Keratinocyte (primary cell): ENCODE measurements at regions not wholly inside any gene's neighbourhood (a gene's known extent, or its start where the extent isn't known, plus 50 kb on each side); places are given as distances from the start of the nearest gene placed in this dataset.

Experiments
- DNase-seq: peaks from one replicate; pipeline ENCODE4 v3.0.0-alpha.2; 2011; ENCODE audit warnings: low read depth, missing footprints, low spot score
- FAIRE-seq: peaks from 2 replicates; lab custom pipeline; 2011; peaks lifted over from hg19 to GRCh38; lab: Jason Lieb, UNC
- H2AFZ ChIP-seq: 2 replicates; pipeline ENCODE4 v1.6.0; 2012; ENCODE audit warnings: low read length, control low read depth, inconsistent platforms; ENCODE audit not compliant: control insufficient read depth
- H3K27ac ChIP-seq: 2 replicates; pipeline ENCODE4 v1.5.1; 2011; ENCODE audit warnings: low read length; ENCODE audit not compliant: control insufficient read depth, insufficient read depth
- H3K27me3 ChIP-seq: 3 replicates; pipeline ENCODE4 v1.6.0; 2011; ENCODE audit warnings: low read length; ENCODE audit not compliant: control insufficient read depth, insufficient read depth; ENCODE audit errors: extremely low read depth
- H3K36me3 ChIP-seq, 2 experiments: 2 replicates in 1 of 2; 3 replicates in 1 of 2; pipeline ENCODE4 v1.5.1; 2011; ENCODE audit warnings: low read length in 2 of 2, mild to moderate bottlenecking in 1 of 2; ENCODE audit not compliant: control insufficient read depth in 2 of 2, insufficient read depth in 2 of 2; ENCODE audit errors: extremely low read depth in 1 of 2
- H3K4me1 ChIP-seq: 3 replicates; pipeline ENCODE4 v1.5.1; 2011; ENCODE audit warnings: low read length; ENCODE audit not compliant: control insufficient read depth, insufficient read depth; ENCODE audit errors: extremely low read depth
- H3K4me2 ChIP-seq: 3 replicates; pipeline ENCODE4 v1.6.0; 2011; ENCODE audit warnings: low read depth, low read length; ENCODE audit not compliant: control insufficient read depth, insufficient read depth; ENCODE audit errors: extremely low read depth
- H3K4me3 ChIP-seq, 3 experiments: fragments of 200-600 bp in 1 of 3; sonication (generic) in 1 of 3; 2 replicates in 2 of 3; 3 replicates in 1 of 3; pipeline ENCODE4 v1.5.1; 2011 to 2016; ENCODE audit warnings: low read length in 3 of 3, mild to moderate bottlenecking in 3 of 3, control low read depth in 2 of 3, inconsistent platforms in 1 of 3, low read depth in 1 of 3, mixed read lengths in 1 of 3, mixed run types in 1 of 3, moderate library complexity in 1 of 3; ENCODE audit not compliant: control insufficient read depth in 2 of 3, insufficient read depth in 2 of 3; ENCODE audit errors: extremely low read depth in 1 of 3
- H3K79me2 ChIP-seq: 2 replicates; pipeline ENCODE4 v1.6.0; 2012; ENCODE audit warnings: low read length; ENCODE audit not compliant: control insufficient read depth, insufficient read depth
- H3K9ac ChIP-seq: 3 replicates; pipeline ENCODE4 v1.6.0; 2011; ENCODE audit warnings: low read length; ENCODE audit not compliant: control insufficient read depth, insufficient read depth; ENCODE audit errors: extremely low read depth
- H3K9me1 ChIP-seq: 3 replicates; pipeline ENCODE4 v1.6.0; 2011; ENCODE audit warnings: low read length; ENCODE audit not compliant: control insufficient read depth, insufficient read depth; ENCODE audit errors: extremely low read depth
- H3K9me3 ChIP-seq: 2 replicates; pipeline ENCODE4 v1.5.1; 2012; ENCODE audit warnings: low read depth, low read length; ENCODE audit not compliant: control insufficient read depth
- H4K20me1 ChIP-seq: 3 replicates; pipeline ENCODE4 v1.6.0; 2011; ENCODE audit warnings: low read length; ENCODE audit not compliant: control insufficient read depth, insufficient read depth; ENCODE audit errors: extremely low read depth
- CTCF ChIP-seq, 3 experiments: IDR thresholded peaks in 1 of 3; conservative IDR thresholded peaks in 1 of 3; optimal IDR thresholded peaks in 1 of 3; 2 replicates in 2 of 3; 3 replicates in 1 of 3; pipeline versions ENCODE3 to v1.5.1; 2011; ENCODE audit warnings: low read length in 3 of 3, mild to moderate bottlenecking in 3 of 3, moderate library complexity in 2 of 3, control low read depth in 1 of 3, inconsistent platforms in 1 of 3; ENCODE audit not compliant: insufficient read depth in 2 of 3; ENCODE audit errors: extremely low read depth in 1 of 3
- EZH2 ChIP-seq: IDR thresholded peaks from one replicate; pipeline ENCODE4 v1.6.1; 2012; ENCODE audit warnings: inconsistent platforms, mild to moderate bottlenecking, low read length, moderate library complexity
- dilution Hi-C: fragments of 300-500 bp; cut with MboI; formaldehyde crosslinking; loops from one replicate; pipeline ENCODE4 v1.7.0; 2020; ENCODE audit warnings: low sequenced_read_pairs; ENCODE audit not compliant: extremely low pct_ligation_motif_present

- FAIRE-seq = no peak
- dilution Hi-C loops = no loop called here
- Histone ChIP-seq H4K20me1 (no peaks in the 10 kb centered on the region), H3K4me3 (no peak overlapping the region), H3K36me3 (no peaks in the 10 kb centered on the region), H3K27me3 (no peaks in the 10 kb centered on the region), H3K9me1 (no peaks in the 10 kb centered on the region), H2AFZ (no peak overlapping the region), H3K9me3 (no peaks in the 10 kb centered on the region), H3K4me2 (no peak overlapping the region), H3K9ac (no peak overlapping the region), H3K4me1 (no peaks in the 10 kb centered on the region), H3K27ac (no peak overlapping the region), H3K79me2 (no peaks in the 10 kb centered on the region)
- DNase-seq = no peak
- TF ChIP-seq CTCF (optimal IDR thresholded peaks at IDR 0.05 in 1 of 3, IDR thresholded peaks at IDR 0.05 in 1 of 3, conservative IDR thresholded peaks at IDR 0.05 in 1 of 3; ENCODE audit: extremely low read depth in 1 of 3, insufficient read depth in 2 of 3, low read length in 3 of 3) (no peak), EZH2 (no peak)
Measured at GRCh38 chr5:152303841-152304240, 101.2 kb downstream of the NMUR2 start.

- H4K20me1 ChIP-seq = no peaks in the 10 kb centered on the region
- no peaks in the 10 kb centered on the region for H3K27me3 ChIP-seq
- no peak for DNase-seq
- no peak overlapping the region for H3K9ac ChIP-seq
- no peak for FAIRE-seq
- dilution Hi-C loops = no loop called here
- no peaks in the 10 kb centered on the region for H3K9me1 ChIP-seq
- TF ChIP-seq EZH2 (no peak), CTCF (optimal IDR thresholded peaks at IDR 0.05 in 1 of 3, IDR thresholded peaks at IDR 0.05 in 1 of 3, conservative IDR thresholded peaks at IDR 0.05 in 1 of 3; ENCODE audit: extremely low read depth in 1 of 3, insufficient read depth in 2 of 3, low read length in 3 of 3) (no peak)
- H3K79me2 ChIP-seq = no peaks in the 10 kb centered on the region
- no peak overlapping the region for H3K4me3 ChIP-seq
- no peaks in the 10 kb centered on the region for H3K36me3 ChIP-seq
- H3K9me3 ChIP-seq = no peaks in the 10 kb centered on the region
- no peak overlapping the region for H3K4me2 ChIP-seq
- H2AFZ ChIP-seq = no peak overlapping the region
- H3K27ac ChIP-seq = no peak overlapping the region
- no peaks in the 10 kb centered on the region for H3K4me1 ChIP-seq
Measured at GRCh38 chr5:152297866-152298265, 107.2 kb downstream of the NMUR2 start.
